DOHH2 (cell line): ENCODE measurements at regions not wholly inside any gene's neighbourhood (a gene's known extent, or its start where the extent isn't known, plus 50 kb on each side); places are given as distances from the start of the nearest gene placed in this dataset.

ENCODE experiments used
- H3F3A ChIP-seq: fragments of 200-600 bp; sonication (generic), shearing (Covaris generic); 2 replicates; pipeline ENCODE4 v1.6.0; 2016; ENCODE audit warnings: antibody characterized with exemption, mild to moderate bottlenecking; ENCODE audit not compliant: control insufficient read depth, insufficient read depth
- H3K27ac ChIP-seq: fragments of 200-600 bp; sonication (generic); 2 replicates; pipeline ENCODE4 v1.5.1; 2014; ENCODE audit warnings: low read depth, mild to moderate bottlenecking, low read length, moderate library complexity
- H3K27me3 ChIP-seq: fragments of 200-600 bp; sonication (generic); 2 replicates; pipeline ENCODE4 v1.6.1; 2014; ENCODE audit warnings: mild to moderate bottlenecking, low read length, mixed read lengths; ENCODE audit not compliant: control insufficient read depth
- H3K36me3 ChIP-seq: fragments of 200-600 bp; sonication (generic); 2 replicates; pipeline ENCODE4 v1.6.1; 2014; ENCODE audit warnings: mild to moderate bottlenecking, low read length, moderate library complexity, mixed read lengths; ENCODE audit not compliant: control insufficient read depth
- H3K4me1 ChIP-seq: fragments of 200-600 bp; sonication (generic); 2 replicates; pipeline ENCODE4 v1.6.1; 2014; ENCODE audit warnings: mild to moderate bottlenecking, low read length, mixed read lengths; ENCODE audit not compliant: control insufficient read depth
- H3K4me2 ChIP-seq: fragments of 200-600 bp; sonication (generic); 2 replicates; pipeline ENCODE4 v1.6.0; 2014; ENCODE audit warnings: mild to moderate bottlenecking, low read length, moderate library complexity
- H3K4me3 ChIP-seq: fragments of 200-600 bp; sonication (generic); 2 replicates; pipeline ENCODE4 v1.5.1; 2014; ENCODE audit warnings: mild to moderate bottlenecking, low read length, mixed read lengths
- H3K79me2 ChIP-seq: fragments of 200-600 bp; sonication (generic); 2 replicates; pipeline ENCODE4 v1.6.1; 2014; ENCODE audit warnings: mild to moderate bottlenecking, low read length, mixed read lengths; ENCODE audit not compliant: control insufficient read depth
- H3K9me2 ChIP-seq: fragments of 200-600 bp; sonication (generic); replicated peaks from 2 replicates; pipeline ENCODE4 v1.6.1; 2014; ENCODE audit warnings: mild to moderate bottlenecking, low read length, mixed read lengths; ENCODE audit not compliant: control insufficient read depth
- H3K9me3 ChIP-seq: fragments of 200-600 bp; sonication (generic); 2 replicates; pipeline ENCODE4 v1.6.1; 2014; ENCODE audit warnings: antibody characterized with exemption, low read length, mixed read lengths; ENCODE audit not compliant: control insufficient read depth, insufficient read depth
- H4K20me1 ChIP-seq: fragments of 200-600 bp; sonication (generic); 2 replicates; pipeline ENCODE4 v1.6.0; 2014; ENCODE audit warnings: low read depth, mild to moderate bottlenecking, antibody characterized with exemption, low read length, moderate library complexity; ENCODE audit not compliant: control insufficient read depth, insufficient read depth
- CTCF ChIP-seq: fragments of 200-600 bp; sonication (generic); IDR thresholded peaks from one replicate; pipeline ENCODE4 v1.5.1; 2014; ENCODE audit warnings: antibody characterized with exemption, mild to moderate bottlenecking, low read depth, low read length; ENCODE audit not compliant: poor library complexity, severe bottlenecking
- EZH2phosphoT487 ChIP-seq: fragments of 200-600 bp; sonication (generic); IDR thresholded peaks from 2 replicates; pipeline ENCODE4 v1.6.1; 2017; ENCODE audit warnings: borderline replicate concordance, mild to moderate bottlenecking, antibody characterized with exemption, low read length, moderate library complexity, mixed read lengths

- Histone ChIP-seq H3K4me1 (no peaks in the 10 kb centered on the region), H3K4me2 (no peak overlapping the region), H3K36me3 (no peaks in the 10 kb centered on the region), H3F3A (no peaks in the 10 kb centered on the region), H3K9me2 (no peaks in the 10 kb centered on the region), H3K9me3 (no peaks in the 10 kb centered on the region), H3K27me3 (no peaks in the 10 kb centered on the region), H3K79me2 (no peaks in the 10 kb centered on the region), H3K4me3 (no peak overlapping the region), H3K27ac (no peak overlapping the region), H4K20me1 (no peaks in the 10 kb centered on the region)
- TF ChIP-seq CTCF (no peak), EZH2phosphoT487 (no peak)
Observed at GRCh38 chr18:32548688-32549087, 78.0 kb upstream of the GAREM1 start.

GRCh38 chr18:32545631-32546030 is 74.9 kb upstream of the GAREM1 start:
- H3K36me3 ChIP-seq: no peaks in the 10 kb centered on the region
- no peaks in the 10 kb centered on the region for H3K79me2 ChIP-seq
- no peak overlapping the region for H3K4me2 ChIP-seq
- H4K20me1 ChIP-seq: no peaks in the 10 kb centered on the region
- H3K27ac ChIP-seq: no peak overlapping the region
- H3K9me3 ChIP-seq: no peaks in the 10 kb centered on the region
- no peaks in the 10 kb centered on the region for H3K27me3 ChIP-seq
- no peak overlapping the region for H3K4me3 ChIP-seq
- TF ChIP-seq CTCF: no peak
- no peak for TF ChIP-seq EZH2phosphoT487
- no peaks in the 10 kb centered on the region for H3K4me1 ChIP-seq
- no peaks in the 10 kb centered on the region for H3K9me2 ChIP-seq
- no peaks in the 10 kb centered on the region for H3F3A ChIP-seq

- Histone ChIP-seq H4K20me1 (no peaks in the 10 kb centered on the region), H3K36me3 (no peaks in the 10 kb centered on the region), H3F3A (no peaks in the 10 kb centered on the region), H3K4me3 (no peak overlapping the region), H3K79me2 (no peaks in the 10 kb centered on the region), H3K27ac (no peak overlapping the region), H3K9me3 (no peaks in the 10 kb centered on the region), H3K27me3 (no peaks in the 10 kb centered on the region), H3K4me1 (no peaks in the 10 kb centered on the region), H3K9me2 (no peaks in the 10 kb centered on the region), H3K4me2 (no peak overlapping the region)
- no peak for TF ChIP-seq CTCF
- no peak for TF ChIP-seq EZH2phosphoT487
Observed at GRCh38 chr18:32544088-32544487, 73.4 kb upstream of the GAREM1 start.

GRCh38 chr18:32542221-32542798 is 71.6 kb upstream of the GAREM1 start:
- H3K36me3 ChIP-seq: no peaks in the 10 kb centered on the region
- no peaks in the 10 kb centered on the region for H3K9me3 ChIP-seq
- H3K79me2 ChIP-seq: no peaks in the 10 kb centered on the region
- no peak overlapping the region for H3K27ac ChIP-seq
- H3K4me3 ChIP-seq: no peak overlapping the region
- no peaks in the 10 kb centered on the region for H3K9me2 ChIP-seq
- TF ChIP-seq CTCF (no peak), EZH2phosphoT487 (no peak)
- no peaks in the 10 kb centered on the region for H4K20me1 ChIP-seq
- no peaks in the 10 kb centered on the region for H3F3A ChIP-seq
- no peak overlapping the region for H3K4me2 ChIP-seq
- no peaks in the 10 kb centered on the region for H3K4me1 ChIP-seq
- H3K27me3 ChIP-seq: no peaks in the 10 kb centered on the region
